Ishikawa (cell line): ENCODE measurements at regions not wholly inside any gene's neighbourhood (a gene's known extent, or its start where the extent isn't known, plus 50 kb on each side); places are given as distances from the start of the nearest gene placed in this dataset.
A peak's percentile ranks its signal among the peaks of the same experiment; 100 is the strongest.

Experiments used
- CEBPB ChIP-seq: IDR thresholded peaks from 2 replicates; pipeline ENCODE4 v1.6.1; 2012
- CREB1 ChIP-seq: IDR thresholded peaks from 2 replicates; pipeline ENCODE4 v1.6.1; 2012; ENCODE audit warnings: low read depth
- EGR1 ChIP-seq: IDR thresholded peaks from 2 replicates; pipeline ENCODE4 v1.6.1; 2012
- EP300 ChIP-seq: IDR thresholded peaks from 2 replicates; pipeline ENCODE4 v1.6.1; 2012; ENCODE audit warnings: borderline replicate concordance
- FOXM1 ChIP-seq: IDR thresholded peaks from 2 replicates; pipeline ENCODE4 v1.6.1; 2012; ENCODE audit warnings: low read depth, borderline replicate concordance
- MAX ChIP-seq: IDR thresholded peaks from 2 replicates; pipeline ENCODE4 v1.6.1; 2012
- NFIC ChIP-seq: IDR thresholded peaks from 2 replicates; pipeline ENCODE4 v1.6.1; 2012
- RAD21 ChIP-seq: IDR thresholded peaks from 2 replicates; pipeline ENCODE4 v1.6.1; 2012; ENCODE audit warnings: low read depth
- REST ChIP-seq: IDR thresholded peaks from 2 replicates; pipeline ENCODE4 v1.6.1; 2012; ENCODE audit warnings: low read depth, mild to moderate bottlenecking
- TAF1 ChIP-seq: IDR thresholded peaks from 2 replicates; pipeline ENCODE4 v1.6.1; 2012; ENCODE audit warnings: low read depth, mild to moderate bottlenecking
- TCF12 ChIP-seq: IDR thresholded peaks from 2 replicates; pipeline ENCODE4 v1.6.1; 2012; ENCODE audit warnings: low read depth
- TEAD4 ChIP-seq: IDR thresholded peaks from 2 replicates; pipeline ENCODE4 v1.6.1; 2012
- USF1 ChIP-seq: IDR thresholded peaks from 2 replicates; pipeline ENCODE4 v1.6.1; 2012
- YY1 ChIP-seq: IDR thresholded peaks from 2 replicates; pipeline ENCODE4 v1.6.1; 2012; ENCODE audit warnings: low read depth
- ZBTB7A ChIP-seq: IDR thresholded peaks from 2 replicates; pipeline ENCODE4 v1.6.1; 2012; ENCODE audit warnings: low read depth

DNA sequence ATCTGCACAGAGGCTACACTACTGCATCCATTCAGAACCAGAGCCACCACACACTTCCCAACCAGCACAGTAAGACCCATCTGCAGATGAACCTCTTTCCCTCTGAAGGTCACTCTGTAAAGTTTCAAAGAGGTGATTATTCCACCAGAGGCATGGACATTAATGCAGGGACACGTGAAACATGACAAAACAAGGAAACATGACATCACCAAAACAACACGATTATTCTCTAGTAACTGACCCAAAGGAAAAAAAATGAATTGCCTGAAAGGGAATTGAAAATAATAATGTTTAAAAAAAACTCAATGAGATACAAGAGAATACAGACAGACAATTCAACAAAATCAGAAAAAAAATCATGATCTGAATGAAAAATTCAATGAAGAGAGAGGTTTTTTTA is 139.1 kb downstream of the RERGL start:
- TF ChIP-seq TEAD4 (no peak), EP300 (no peak), RAD21 (no peak), NFIC (no peak), TAF1 (no peak), EGR1 (no peak), USF1 (no peak), TCF12 (no peak), FOXM1 (no peak), ZBTB7A (no peak), YY1 (no peak), CREB1 (no peak), CEBPB (no peak), MAX (no peak), REST (no peak)

DNA sequence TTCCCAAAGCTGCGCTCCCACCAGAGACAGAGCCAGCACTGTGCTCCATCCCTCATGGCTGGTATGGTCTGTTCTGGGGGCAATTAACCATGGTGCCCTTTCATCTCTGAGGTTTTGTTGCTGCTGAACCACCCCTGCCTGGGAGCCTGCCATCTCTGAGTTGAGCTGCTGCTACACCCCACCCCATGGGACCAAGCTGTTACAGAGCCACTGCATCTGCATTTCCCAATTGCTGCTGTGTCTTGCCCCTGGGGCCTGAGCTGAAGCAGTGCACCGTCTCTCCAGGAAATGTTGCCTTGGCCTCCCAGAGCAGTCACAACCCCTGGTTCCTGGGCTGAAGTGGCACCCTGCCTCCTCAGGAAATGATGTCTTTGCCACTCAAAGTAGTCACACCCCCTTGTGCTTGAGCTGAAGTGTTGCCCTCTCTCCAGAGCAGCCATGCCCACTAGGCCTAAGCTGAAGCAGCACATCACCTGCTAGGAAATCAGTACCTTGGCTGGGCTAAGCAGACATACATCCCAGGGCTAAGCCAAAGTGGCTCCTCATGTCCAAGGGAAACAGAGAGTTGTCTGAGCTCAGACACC is 140.3 kb downstream of the RERGL start:
- no peak for TF ChIP-seq MAX
- no peak for TF ChIP-seq TAF1
- TF ChIP-seq TCF12 = no peak
- no peak for TF ChIP-seq YY1
- no peak for TF ChIP-seq EGR1
- no peak for TF ChIP-seq TEAD4
- TF ChIP-seq NFIC = no peak
- no peak for TF ChIP-seq CEBPB
- TF ChIP-seq REST = no peak
- no peak for TF ChIP-seq FOXM1
- no peak for TF ChIP-seq USF1
- TF ChIP-seq EP300 = no peak
- no peak for TF ChIP-seq CREB1
- TF ChIP-seq RAD21 = no peak
- TF ChIP-seq ZBTB7A = no peak

- TF ChIP-seq EP300 (peak; percentile 31; the same call in 1 of the 2 replicates), TEAD4 (peak; percentile 95), RAD21 (peak; percentile 62), FOXM1 (no peak)
Measured at GRCh38 chr12:17928708-17929366, 161.2 kb downstream of the RERGL start.

- TF ChIP-seq CREB1 (no peak), RAD21 (no peak), FOXM1 (no peak), ZBTB7A (no peak), TCF12 (no peak), YY1 (no peak), USF1 (no peak), NFIC (no peak), CEBPB (no peak), EGR1 (no peak), REST (no peak), TAF1 (no peak), TEAD4 (no peak), EP300 (no peak), MAX (no peak)
Measured at GRCh38 chr12:17918013-17918412, 172.0 kb downstream of the RERGL start.
